Uterus (tissue), 2 donors: ENCODE measurements at regions not wholly inside any gene's neighbourhood (a gene's known extent, or its start where the extent isn't known, plus 50 kb on each side); places are given as distances from the start of the nearest gene placed in this dataset.

Experiments
- POLR2A ChIP-seq, 2 donors: fragments of 450-650 bp; IDR thresholded peaks; one replicate each; pipeline ENCODE4 v1.6.1; 2016; ENCODE audit warnings: antibody characterized with exemption in 2 of 2, mild to moderate bottlenecking in 1 of 2, moderate library complexity in 1 of 2
- TF ChIP-seq, protein P1 (sequence below), 4 experiments: fragments of 200-600 bp in 2 of 4; fragments of 450-650 bp in 2 of 4; sonication (generic) in 2 of 4; IDR thresholded peaks; one replicate each; pipeline ENCODE4 v1.5.1; 2016 to 2019; ENCODE audit warnings: antibody characterized with exemption in 4 of 4, mild to moderate bottlenecking in 2 of 4, moderate library complexity in 1 of 4

DNA sequence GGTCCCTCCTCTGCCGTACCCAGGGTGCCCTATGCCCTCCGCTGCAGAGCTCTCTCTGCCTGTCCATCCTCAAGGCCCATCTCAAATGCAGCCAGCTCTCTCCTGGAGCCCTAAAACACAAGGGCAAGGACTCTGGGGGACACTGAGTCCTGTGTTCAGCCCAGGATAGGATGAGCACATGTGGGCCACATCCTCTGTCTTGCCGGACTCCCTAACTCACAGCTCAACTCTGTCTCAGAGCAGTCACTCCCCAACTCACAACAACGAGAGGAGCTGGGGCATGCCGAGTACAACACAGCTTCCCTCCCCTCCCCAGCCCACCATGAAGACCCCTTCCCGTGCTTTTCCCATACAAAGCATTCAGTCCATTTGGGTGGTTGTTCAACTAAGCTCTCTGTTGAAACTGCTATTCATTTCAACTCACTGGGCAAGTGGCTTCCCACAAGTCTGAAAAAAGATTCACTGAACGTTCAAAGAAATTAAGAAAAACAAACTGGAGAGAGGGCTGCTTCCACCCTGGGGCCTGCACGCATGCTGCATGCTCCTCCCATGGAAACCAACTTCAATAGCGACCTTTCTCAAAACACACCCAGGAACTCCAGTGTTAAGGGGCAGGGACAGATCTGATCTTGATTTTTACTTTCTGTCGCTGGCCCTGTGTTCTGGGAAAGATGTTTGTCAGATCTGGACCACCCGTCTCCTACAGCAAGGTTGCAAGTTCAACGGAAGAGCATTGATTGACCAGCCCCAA, 124.3 kb upstream of the IGF1R start:
- TF ChIP-seq, protein P1, sequence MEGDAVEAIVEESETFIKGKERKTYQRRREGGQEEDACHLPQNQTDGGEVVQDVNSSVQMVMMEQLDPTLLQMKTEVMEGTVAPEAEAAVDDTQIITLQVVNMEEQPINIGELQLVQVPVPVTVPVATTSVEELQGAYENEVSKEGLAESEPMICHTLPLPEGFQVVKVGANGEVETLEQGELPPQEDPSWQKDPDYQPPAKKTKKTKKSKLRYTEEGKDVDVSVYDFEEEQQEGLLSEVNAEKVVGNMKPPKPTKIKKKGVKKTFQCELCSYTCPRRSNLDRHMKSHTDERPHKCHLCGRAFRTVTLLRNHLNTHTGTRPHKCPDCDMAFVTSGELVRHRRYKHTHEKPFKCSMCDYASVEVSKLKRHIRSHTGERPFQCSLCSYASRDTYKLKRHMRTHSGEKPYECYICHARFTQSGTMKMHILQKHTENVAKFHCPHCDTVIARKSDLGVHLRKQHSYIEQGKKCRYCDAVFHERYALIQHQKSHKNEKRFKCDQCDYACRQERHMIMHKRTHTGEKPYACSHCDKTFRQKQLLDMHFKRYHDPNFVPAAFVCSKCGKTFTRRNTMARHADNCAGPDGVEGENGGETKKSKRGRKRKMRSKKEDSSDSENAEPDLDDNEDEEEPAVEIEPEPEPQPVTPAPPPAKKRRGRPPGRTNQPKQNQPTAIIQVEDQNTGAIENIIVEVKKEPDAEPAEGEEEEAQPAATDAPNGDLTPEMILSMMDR (IDR thresholded peaks at IDR 0.05): no peak
- TF ChIP-seq POLR2A (IDR thresholded peaks at IDR 0.05): no peak
